ENCODE measurements at regions not wholly inside any gene's neighbourhood (a gene's known extent, or its start where the extent isn't known, plus 50 kb on each side); places are given as distances from the start of the nearest gene placed in this dataset.

- Histone ChIP-seq H3K9me3 (ENCODE audit: insufficient read depth in 2 of 2, low read depth in 1 of 2, low read length in 1 of 2) (no peaks in the 10 kb centered on the region), H3K9ac (replicated peaks in 1 of 4; ENCODE audit: extremely low read depth in 1 of 4, low read depth in 3 of 4, low read length in 3 of 4) (no peak overlapping the region), H3K4ac (replicated peaks; ENCODE audit: insufficient read length, low read depth, low read length) (no peak overlapping the region), H4K20me1 (replicated peaks in 1 of 2; ENCODE audit: control insufficient read depth in 1 of 2, insufficient read depth in 2 of 2, low read length in 2 of 2) (no peaks in the 10 kb centered on the region), H4K5ac (ENCODE audit: insufficient read length, low read depth, low read length) (no peak overlapping the region), H3K79me1 (ENCODE audit: low read depth, low read length) (no peaks in the 10 kb centered on the region), H2AK5ac (ENCODE audit: low read depth, low read length) (no peak overlapping the region), H3K18ac (ENCODE audit: extremely low read depth, low read length) (no peak overlapping the region; the same call in 1 of the 2 replicates), H3K36me3 (ENCODE audit: control insufficient read depth in 2 of 4, insufficient read depth in 4 of 4, low read length in 3 of 4) (no peaks in the 10 kb centered on the region), H2BK5ac (ENCODE audit: low read depth, low read length) (no peak overlapping the region), H2BK120ac (replicated peaks; ENCODE audit: low read depth, low read length) (no peak overlapping the region), H3K14ac (ENCODE audit: insufficient read length) (no peak overlapping the region), H2BK12ac (ENCODE audit: low read depth, low read length) (no peak overlapping the region), H4K91ac (replicated peaks; ENCODE audit: insufficient read length, low read length) (no peak overlapping the region), H3K56ac (replicated peaks; ENCODE audit: insufficient read length, low read depth, low read length) (no peak overlapping the region), H2BK15ac (ENCODE audit: low read length) (no peak overlapping the region), H3K79me2 (ENCODE audit: control insufficient read depth in 1 of 2, insufficient read depth in 2 of 2, low read length in 2 of 2) (no peaks in the 10 kb centered on the region), H4K8ac (ENCODE audit: extremely low read depth, insufficient read depth, low read length) (no peak overlapping the region; the same call in 1 of the 2 replicates), H2AFZ (ENCODE audit: low read length) (no peak overlapping the region), H3K27ac (ENCODE audit: low read depth, low read length) (no peak overlapping the region), H3K23ac (ENCODE audit: insufficient read length) (no peak overlapping the region), H3K27me3 (replicated peaks in 1 of 4; ENCODE audit: control insufficient read depth in 3 of 4, extremely low read depth in 1 of 4, insufficient read depth in 3 of 4, low read length in 3 of 4) (no peaks in the 10 kb centered on the region; a peak in 1 of 7 replicates), H3K4me2 (ENCODE audit: insufficient read depth in 1 of 2, low read depth in 2 of 2, low read length in 2 of 2) (no peak overlapping the region), H3K4me1 (replicated peaks in 1 of 4; ENCODE audit: control insufficient read depth in 3 of 4, insufficient read depth in 4 of 4, low read length in 3 of 4) (peaks cover 0 to 9% (median under 1%) of the 10 kb centered on the region in 4 experiments; a peak in 2 of 7 replicates), H3K4me3 (ENCODE audit: extremely low read depth in 1 of 4, insufficient read depth in 2 of 4, low read depth in 3 of 4, low read length in 4 of 4) (no peak overlapping the region), H3K23me2 (ENCODE audit: low read depth, low read length) (no peaks in the 10 kb centered on the region), H2BK20ac (ENCODE audit: low read length) (no peak overlapping the region)
- WGBS, 2 experiments (ENCODE audit: extremely low coverage in 1 of 2, insufficient coverage in 1 of 2, insufficient read length in 1 of 2, insufficient replicate concordance in 2 of 2, low coverage in 1 of 2, low lambda C conversion rate in 2 of 2, missing lambda C conversion rate in 1 of 2) = 85% methylated on average over 4 of the region's 4 CpGs; no CpG with 5 or more reads in 1 of the 2 experiments
- TF ChIP-seq CBX8 (IDR thresholded peaks at IDR 0.05; ENCODE audit: borderline replicate concordance, low read depth, low read length) (no peak), RFX5 (IDR thresholded peaks at IDR 0.05; ENCODE audit: borderline replicate concordance, low read depth, low read length) (no peak), SIX5 (IDR thresholded peaks at IDR 0.05; ENCODE audit: low read depth, low read length) (no peak)
- CTCF ChIA-PET (ENCODE audit: partially characterized antibody) = interaction anchor here (0.7 to 5.5 kb wide), 18 partner anchors 8 to 287 kb away, joined by 3 to 56 read pairs (median 3); no protein-coding TSS in a partner anchor
- POLR2A ChIA-PET (ENCODE audit: partially characterized antibody) = interaction anchor here (1.2 kb wide), 1 partner anchor 11 kb away, joined by 3 read pairs; no protein-coding TSS in a partner anchor
- FAIRE-seq (no peak), DNase-seq (ENCODE audit: low read depth in 1 of 2, low spot score in 2 of 2) (no peak)
These were observed 199.3 kb upstream of the LINGO1 start for GRCh38 chr15:77831986-77832385.

Data from H1 (cell line).